HUDEP-2 (cell line): ENCODE measurements at regions not wholly inside any gene's neighbourhood (a gene's known extent, or its start where the extent isn't known, plus 50 kb on each side); places are given as distances from the start of the nearest gene placed in this dataset.
"Not testable (repeated sequence)": the region's sequence is repeated elsewhere in the genome, so short reads cannot be mapped to it uniquely, and the experiment has no call there.

ENCODE experiments used
- DNase-seq, 76 experiments: peaks; one replicate each; lab custom pipeline; 2025; ENCODE audit not compliant: unreplicated experiment in 76 of 76; lab: John Stamatoyannopoulos, UW

GRCh38 chr21:9744166-9744565, 777.2 kb upstream of the TPTE start:
- not testable (repeated sequence) for DNase-seq

- not testable (repeated sequence) for DNase-seq
Observed at GRCh38 chr21:9744593-9744992, 776.8 kb upstream of the TPTE start.

GRCh38 chr21:9745457-9746108, 775.8 kb upstream of the TPTE start:
- DNase-seq = not testable (repeated sequence)

- DNase-seq = not testable (repeated sequence)
Observed at GRCh38 chr21:9746311-9746710, 775.1 kb upstream of the TPTE start.

GRCh38 chr21:9746831-9747606, 774.4 kb upstream of the TPTE start:
- DNase-seq = not testable (repeated sequence)

- DNase-seq = not testable (repeated sequence)
Observed at GRCh38 chr21:9747870-9748269, 773.5 kb upstream of the TPTE start.

GRCh38 chr21:9748451-9748850, 772.9 kb upstream of the TPTE start:
- DNase-seq = not testable (repeated sequence)

GRCh38 chr21:9749741-9750230, 771.6 kb upstream of the TPTE start:
- not testable (repeated sequence) for DNase-seq

GRCh38 chr21:9750341-9751086, 770.9 kb upstream of the TPTE start:
- DNase-seq = no peak

GRCh38 chr21:9751087-9751585, 770.2 kb upstream of the TPTE start:
- not testable (repeated sequence) for DNase-seq

- DNase-seq = not testable (repeated sequence)
Observed at GRCh38 chr21:9752028-9752427, 769.4 kb upstream of the TPTE start.

GRCh38 chr21:9753441-9753840, 767.9 kb upstream of the TPTE start:
- DNase-seq = not testable (repeated sequence)

- no peak for DNase-seq
Observed at GRCh38 chr21:9753943-9754342, 767.4 kb upstream of the TPTE start.

- DNase-seq = not testable (repeated sequence)
Observed at GRCh38 chr21:9754434-9754833, 766.9 kb upstream of the TPTE start.

- no peak for DNase-seq
Observed at GRCh38 chr21:9755611-9756010, 765.8 kb upstream of the TPTE start.

GRCh38 chr21:9756677-9757076, 764.7 kb upstream of the TPTE start:
- DNase-seq = no peak

- not testable (repeated sequence) for DNase-seq
Observed at GRCh38 chr21:9757118-9757517, 764.3 kb upstream of the TPTE start.

- DNase-seq = not testable (repeated sequence)
Observed at GRCh38 chr21:9757572-9757971, 763.8 kb upstream of the TPTE start.

- no peak for DNase-seq
Observed at GRCh38 chr21:9758141-9758540, 763.2 kb upstream of the TPTE start.

- no peak for DNase-seq
Observed at GRCh38 chr21:9758888-9759287, 762.5 kb upstream of the TPTE start.

GRCh38 chr21:9759972-9760371, 761.4 kb upstream of the TPTE start:
- peak in 1 of 76 experiments; percentile 10 for DNase-seq
